IMR-90 (cell line): ENCODE measurements at regions not wholly inside any gene's neighbourhood (a gene's known extent, or its start where the extent isn't known, plus 50 kb on each side); places are given as distances from the start of the nearest gene placed in this dataset.

Experiments used
- ATAC-seq: fragments of 200-7000 bp; cut with Tn5 transposase; 2 replicates; pipeline ENCODE4 v1.9.1; 2020; ENCODE audit warnings: low read depth, mild to moderate bottlenecking, moderate library complexity
- BruUV-seq: library from RNA; stranded (reverse); fragments of 400-500 nt; replicated peaks from 2 replicates; lab custom pipeline; 2021; lab: Mats Ljungman, UMichigan
- CTCF ChIA-PET: fragments of 300-600 bp; formaldehyde crosslinking; extraction: SDS; loops from one replicate; lab custom pipeline; 2021; ENCODE audit warnings: antibody characterized with exemption; lab: Yijun Ruan, JAX
- POLR2A ChIA-PET: fragments of 300-600 bp; sonication (Branson Sonifier 250); formaldehyde crosslinking; loops from one replicate; lab custom pipeline; 2022; ENCODE audit warnings: antibody characterized with exemption; ENCODE audit not compliant: unreplicated experiment; lab: Charles Lee
- DNase-seq: peaks from one replicate; pipeline ENCODE4 v3.0.0; 2013
- H2AFZ ChIP-seq: replicated peaks from 2 replicates; pipeline ENCODE3; 2013; ENCODE audit warnings: low read length, mild to moderate bottlenecking; ENCODE audit not compliant: poor library complexity
- H2AK5ac ChIP-seq: 2 replicates; pipeline ENCODE4 v1.6.1; 2013; ENCODE audit warnings: low read depth, low read length, inconsistent platforms
- H2AK9ac ChIP-seq: replicated peaks from 2 replicates; pipeline ENCODE3; 2013; ENCODE audit warnings: mild to moderate bottlenecking, low read depth, low read length, moderate library complexity; ENCODE audit not compliant: poor library complexity
- H2BK120ac ChIP-seq: 2 replicates; pipeline ENCODE4 v1.6.1; 2013; ENCODE audit warnings: low read depth, low read length, inconsistent platforms
- H2BK15ac ChIP-seq: 3 replicates; pipeline ENCODE4 v1.6.1; 2013; ENCODE audit warnings: low read depth, low read length, inconsistent platforms
- H2BK20ac ChIP-seq: 2 replicates; pipeline ENCODE4 v1.6.1; 2013; ENCODE audit warnings: low read depth, mild to moderate bottlenecking, inconsistent platforms, low read length, moderate library complexity
- H2BK5ac ChIP-seq: 2 replicates; pipeline ENCODE4 v1.6.1; 2013; ENCODE audit warnings: mild to moderate bottlenecking, low read depth, low read length, inconsistent platforms; ENCODE audit not compliant: poor library complexity, severe bottlenecking
- H3K14ac ChIP-seq: replicated peaks from 2 replicates; pipeline ENCODE4 v1.6.1; 2013; ENCODE audit warnings: low read depth, low read length, inconsistent platforms
- H3K18ac ChIP-seq: 2 replicates; pipeline ENCODE4 v1.6.1; 2013; ENCODE audit warnings: low read depth, low read length, control low read depth
- H3K23ac ChIP-seq: 2 replicates; pipeline ENCODE4 v1.6.1; 2013; ENCODE audit warnings: low read depth, low read length, inconsistent platforms
- H3K27ac ChIP-seq: 2 replicates; pipeline ENCODE4 v1.5.1; 2013; ENCODE audit warnings: mild to moderate bottlenecking, control low read depth, low read length; ENCODE audit not compliant: insufficient read depth
- H3K27me3 ChIP-seq: 2 replicates; pipeline ENCODE4 v1.6.1; 2013; ENCODE audit warnings: low read length; ENCODE audit not compliant: control insufficient read depth, insufficient read depth
- H3K36me3 ChIP-seq: 2 replicates; pipeline ENCODE4 v1.6.1; 2013; ENCODE audit warnings: low read length, mixed read lengths; ENCODE audit not compliant: control insufficient read depth, insufficient read depth
- H3K4ac ChIP-seq: 2 replicates; pipeline ENCODE4 v1.6.1; 2013; ENCODE audit warnings: low read depth, low read length, inconsistent platforms
- H3K4me1 ChIP-seq: 2 replicates; pipeline ENCODE4 v1.6.1; 2013; ENCODE audit warnings: low read length, mixed read lengths; ENCODE audit not compliant: control insufficient read depth, insufficient read depth
- H3K4me2 ChIP-seq: 2 replicates; pipeline ENCODE4 v1.6.1; 2013; ENCODE audit warnings: low read depth, mild to moderate bottlenecking, control low read depth, low read length, moderate library complexity
- H3K4me3 ChIP-seq: 2 replicates; pipeline ENCODE4 v1.5.1; 2013; ENCODE audit warnings: low read depth, mild to moderate bottlenecking, control low read depth, low read length, moderate library complexity; ENCODE audit not compliant: insufficient read depth
- H3K56ac ChIP-seq: 2 replicates; pipeline ENCODE4 v1.6.1; 2013; ENCODE audit warnings: low read length, inconsistent platforms; ENCODE audit not compliant: insufficient read depth; ENCODE audit errors: extremely low read depth
- H3K79me1 ChIP-seq, 2 experiments: 2 replicates each; pipeline ENCODE4 v1.6.1; 2013; ENCODE audit warnings: low read length in 2 of 2, inconsistent platforms in 1 of 2, low read depth in 1 of 2
- H3K9ac ChIP-seq: 2 replicates; pipeline ENCODE4 v1.6.1; 2013; ENCODE audit warnings: low read depth, low read length, control low read depth
- H3K9me1 ChIP-seq: 2 replicates; pipeline ENCODE4 v1.6.1; 2013; ENCODE audit warnings: low read length, inconsistent platforms; ENCODE audit not compliant: insufficient read depth
- H3K9me3 ChIP-seq: 2 replicates; pipeline ENCODE4 v1.6.1; 2013; ENCODE audit warnings: low read length; ENCODE audit not compliant: control insufficient read depth, insufficient read depth
- H4K20me1 ChIP-seq: 2 replicates; pipeline ENCODE4 v1.6.1; 2013; ENCODE audit warnings: low read length, inconsistent platforms; ENCODE audit not compliant: insufficient read depth
- H4K5ac ChIP-seq: 2 replicates; pipeline ENCODE4 v1.6.1; 2013; ENCODE audit warnings: mild to moderate bottlenecking, low read depth, low read length, control low read depth
- H4K8ac ChIP-seq, 2 experiments: 2 replicates each; pipeline ENCODE4 v1.6.1; 2013; ENCODE audit warnings: low read depth in 2 of 2, low read length in 2 of 2, control low read depth in 1 of 2, inconsistent platforms in 1 of 2
- H4K91ac ChIP-seq: 2 replicates; pipeline ENCODE4 v1.6.1; 2013; ENCODE audit warnings: low read depth, low read length, inconsistent platforms; ENCODE audit not compliant: insufficient read depth
- BHLHE40 ChIP-seq: fragments of 150-350 bp; IDR thresholded peaks from 2 replicates; pipeline ENCODE4 v1.6.1; 2016; ENCODE audit warnings: mild to moderate bottlenecking, low read depth, low read length
- CHD1 ChIP-seq: IDR thresholded peaks from 2 replicates; pipeline ENCODE4 v1.6.1; 2012; ENCODE audit warnings: low read depth, low read length, improper control_type of control experiment
- CTCF ChIP-seq: conservative IDR thresholded peaks from 2 replicates; pipeline ENCODE4 v1.5.1; 2012; ENCODE audit warnings: mild to moderate bottlenecking, low read depth, low read length, improper control_type of control experiment
- ELK1 ChIP-seq: fragments of 150-350 bp; IDR thresholded peaks from 2 replicates; pipeline ENCODE4 v1.6.1; 2016; ENCODE audit warnings: low read depth, mild to moderate bottlenecking, low read length, moderate library complexity, borderline replicate concordance
- FOS ChIP-seq: fragments of 150-350 bp; IDR thresholded peaks from 2 replicates; pipeline ENCODE4 v1.6.1; 2016; ENCODE audit warnings: low read depth, low read length
- MAFK ChIP-seq: IDR thresholded peaks from 2 replicates; pipeline ENCODE4 v1.6.1; 2012; ENCODE audit warnings: low read depth, low read length, improper control_type of control experiment
- MAZ ChIP-seq: IDR thresholded peaks from 2 replicates; pipeline ENCODE4 v1.6.1; 2012; ENCODE audit warnings: low read depth, mild to moderate bottlenecking, low read length, improper control_type of control experiment, moderate library complexity, borderline replicate concordance
- MXI1 ChIP-seq: IDR thresholded peaks from 2 replicates; pipeline ENCODE4 v1.6.1; 2012; ENCODE audit warnings: low read depth, mild to moderate bottlenecking, low read length, moderate library complexity, borderline replicate concordance
- NFE2L2 ChIP-seq: fragments of 150-350 bp; IDR thresholded peaks from 2 replicates; pipeline ENCODE4 v1.6.1; 2016; ENCODE audit warnings: low read depth, mild to moderate bottlenecking, low read length
- POLR2A ChIP-seq: IDR thresholded peaks from 2 replicates; pipeline ENCODE4 v1.6.1; 2012; ENCODE audit warnings: mild to moderate bottlenecking, low read depth, low read length
- RCOR1 ChIP-seq: IDR thresholded peaks from 2 replicates; pipeline ENCODE4 v1.6.1; 2012; ENCODE audit warnings: mild to moderate bottlenecking, low read length, improper control_type of control experiment; ENCODE audit not compliant: insufficient replicate concordance
- RFX5 ChIP-seq: IDR thresholded peaks from 2 replicates; pipeline ENCODE4 v1.8.0; 2012; ENCODE audit warnings: low read depth, mild to moderate bottlenecking, low read length, moderate library complexity
- SMC3 ChIP-seq: fragments of 150-350 bp; IDR thresholded peaks from 2 replicates; pipeline ENCODE4 v1.6.1; 2016; ENCODE audit warnings: low read depth, mild to moderate bottlenecking, antibody characterized with exemption, low read length, moderate library complexity
- USF2 ChIP-seq: fragments of 150-350 bp; IDR thresholded peaks from 2 replicates; pipeline ENCODE4 v1.6.1; 2017; ENCODE audit warnings: mild to moderate bottlenecking, antibody characterized with exemption, low read length, low read depth
- WGBS, 2 experiments: methylation state at CpG; one replicate each; pipeline versions ENCODE4 v1.1.5 to v1.1.7; 2013; ENCODE audit warnings: missing lambda C conversion rate in 2 of 2; ENCODE audit not compliant: insufficient read length in 1 of 2; ENCODE audit errors: extremely low coverage in 2 of 2; 5-methylcytosine and 5-hydroxymethylcytosine counted together
- dilution Hi-C: fragments of 300-500 bp; cut with HindIII; formaldehyde crosslinking; loops from one replicate; pipeline ENCODE4 v1.14.3; 2018; ENCODE audit warnings: low sequenced_read_pairs; ENCODE audit not compliant: unreplicated experiment
- in situ Hi-C: fragments of 300-500 bp; cut with MboI; formaldehyde crosslinking; loops from 3 replicates; pipeline ENCODE4 v1.14.3; 2019; ENCODE audit warnings: low sequenced_read_pairs, inconsistent platforms, mixed read lengths
- intact Hi-C: fragments of 100-400 bp; cut with micrococcal nuclease; formaldehyde crosslinking; loops from 2 replicates; pipeline ENCODE4 v1.10.0; 2022

- H2BK15ac ChIP-seq, result no peak overlapping the region
- H3K56ac ChIP-seq, result no peak overlapping the region
- no peaks in the 10 kb centered on the region for H4K20me1 ChIP-seq
- no peak for DNase-seq
- ATAC-seq, result no peak
- H3K14ac ChIP-seq, result no peak overlapping the region
- no peak overlapping the region for H3K4me3 ChIP-seq
- H3K36me3 ChIP-seq, result no peaks in the 10 kb centered on the region
- H2AK9ac ChIP-seq, result no peak overlapping the region
- in situ Hi-C loops (no loop called here), dilution Hi-C loops (no loop called here), intact Hi-C loops (no loop called here)
- no TSS peak for BruUV-seq
- no peak overlapping the region for H4K91ac ChIP-seq
- no peak overlapping the region for H3K4me2 ChIP-seq
- ChIA-PET CTCF (no interaction called here), POLR2A (no interaction called here)
- H3K4ac ChIP-seq, result no peak overlapping the region
- H3K79me1 ChIP-seq, result no peaks in the 10 kb centered on the region
- H3K27me3 ChIP-seq, result no peaks in the 10 kb centered on the region
- no peak overlapping the region for H2AFZ ChIP-seq
- no peak overlapping the region for H4K8ac ChIP-seq
- H4K5ac ChIP-seq, result no peak overlapping the region
- H2BK5ac ChIP-seq, result no peak overlapping the region
- no peaks in the 10 kb centered on the region for H3K9me1 ChIP-seq
- no peak overlapping the region for H3K9ac ChIP-seq
- peaks cover 4% of the 10 kb centered on the region; the same call in 1 of the 2 replicates for H3K9me3 ChIP-seq
- no peak overlapping the region for H2BK20ac ChIP-seq
- TF ChIP-seq POLR2A (no peak), SMC3 (no peak), FOS (no peak), CHD1 (no peak), NFE2L2 (no peak), USF2 (no peak), MXI1 (no peak), BHLHE40 (no peak), CTCF (no peak), RFX5 (no peak), MAFK (no peak), ELK1 (no peak), RCOR1 (no peak), MAZ (no peak)
- H2AK5ac ChIP-seq, result no peak overlapping the region
- no peaks in the 10 kb centered on the region for H3K4me1 ChIP-seq
- H3K27ac ChIP-seq, result no peak overlapping the region
- whole genome bisulfite sequencing, 2 experiments, result no CpG with 5 or more reads among the region's 1 CpG
- H3K23ac ChIP-seq, result no peak overlapping the region
- no peak overlapping the region for H2BK120ac ChIP-seq
- H3K18ac ChIP-seq, result no peak overlapping the region
Observed at GRCh38 chr4:159902648-159903047, 799.8 kb downstream of the RAPGEF2 start.
